Activated CD4-positive, alpha-beta T cell treated with anti-CD3 and anti-CD28 coated beads, Interleukin-10, Interleukin-2, amounts not matched to agents 100 ng/mL and 50 ng/mL, durations not matched to agents 16 hours and 8 hours (primary cell): ENCODE measurements at regions not wholly inside any gene's neighbourhood (a gene's known extent, or its start where the extent isn't known, plus 50 kb on each side); places are given as distances from the start of the nearest gene placed in this dataset.
"Not testable (repeated sequence)": the region's sequence is repeated elsewhere in the genome, so short reads cannot be mapped to it uniquely, and the experiment has no call there.

Source experiments
- DNase-seq: peaks from one replicate; pipeline ENCODE4 v3.0.0-alpha.2; 2020

DNA sequence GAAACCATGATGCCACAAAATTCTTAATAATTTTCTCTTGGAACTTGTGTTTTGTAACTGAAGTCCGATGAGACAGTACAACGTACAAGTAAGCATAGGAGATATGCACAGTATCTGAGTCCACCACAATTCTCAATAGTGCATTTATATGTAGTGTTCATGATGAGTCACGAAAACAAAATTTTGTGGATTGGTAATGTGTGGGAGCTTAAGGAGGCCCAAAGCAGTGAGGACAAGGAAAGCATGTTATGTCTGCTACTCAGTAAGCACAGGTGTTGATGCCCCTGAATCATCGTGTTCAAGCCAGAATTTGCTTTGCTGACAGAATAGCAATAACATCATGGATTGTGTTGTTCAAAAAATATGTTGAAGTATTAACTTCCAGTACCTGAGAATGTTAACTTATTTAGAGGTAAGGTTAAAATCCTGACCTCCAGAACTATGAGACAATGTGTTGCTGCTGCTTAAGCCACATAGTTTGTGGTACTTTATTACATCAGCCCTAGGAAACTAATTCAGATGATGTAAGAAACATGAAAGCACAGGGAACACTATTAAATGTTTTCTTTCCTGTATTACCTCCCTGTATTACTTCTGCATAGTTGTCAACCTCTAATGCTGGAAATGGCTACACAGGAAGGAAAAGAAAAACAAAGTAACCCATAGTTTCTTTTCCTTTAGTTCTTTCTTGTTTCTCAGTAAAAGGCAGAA lies 201.3 kb downstream of the SLITRK6 start:
- no peak for DNase-seq

DNA sequence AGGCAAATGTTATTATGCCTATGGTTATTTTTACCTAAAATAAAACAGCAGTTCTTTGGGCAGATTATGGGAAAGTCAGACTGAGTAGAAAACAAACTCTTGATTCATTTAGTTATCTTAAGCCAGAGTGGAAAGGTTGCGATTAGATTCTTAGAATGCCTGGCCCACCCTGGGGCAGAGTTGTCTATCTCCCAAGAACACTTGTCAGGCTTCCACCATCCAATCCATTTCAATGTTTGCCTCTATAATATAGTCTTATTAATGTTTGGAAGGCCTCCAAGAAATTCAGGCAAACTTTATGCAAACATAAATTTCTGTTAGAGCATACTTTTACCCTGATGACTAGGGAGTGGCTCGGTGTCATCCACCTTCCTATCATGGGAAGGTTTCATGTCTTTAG lies 207.0 kb downstream of the SLITRK6 start:
- no peak for DNase-seq

DNA sequence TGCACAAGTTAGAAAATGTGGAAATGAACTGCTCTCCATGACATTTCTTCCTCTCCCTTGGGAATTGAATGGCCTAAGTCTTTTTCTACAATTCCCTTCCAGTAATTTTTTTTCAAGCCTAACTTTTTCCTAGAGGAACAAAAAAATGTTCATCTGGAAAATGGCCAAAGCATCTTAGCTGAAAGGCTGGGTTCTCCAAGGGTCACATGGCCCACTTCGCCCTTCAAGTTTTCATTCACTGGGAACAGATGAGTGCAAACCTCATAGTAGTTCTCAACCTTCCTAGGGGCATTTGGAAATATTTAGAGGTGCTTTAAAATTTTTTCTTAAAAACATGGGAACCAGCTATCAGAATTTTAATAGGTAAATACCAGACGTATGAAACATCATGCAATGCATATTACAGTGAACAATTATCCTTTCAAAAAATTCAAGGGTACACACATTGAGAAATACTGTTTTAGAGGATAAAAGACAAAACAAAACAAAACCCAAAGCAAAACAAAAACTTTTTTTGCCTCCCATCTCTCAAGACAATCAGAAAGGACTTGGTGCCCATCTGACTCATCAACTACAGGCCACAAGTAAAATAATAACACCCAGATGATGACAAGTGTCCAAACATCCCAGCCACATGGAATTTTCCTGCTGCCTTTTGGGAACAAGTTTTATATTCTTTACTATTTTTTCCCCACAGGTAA lies 208.8 kb downstream of the SLITRK6 start:
- DNase-seq = no peak

DNA sequence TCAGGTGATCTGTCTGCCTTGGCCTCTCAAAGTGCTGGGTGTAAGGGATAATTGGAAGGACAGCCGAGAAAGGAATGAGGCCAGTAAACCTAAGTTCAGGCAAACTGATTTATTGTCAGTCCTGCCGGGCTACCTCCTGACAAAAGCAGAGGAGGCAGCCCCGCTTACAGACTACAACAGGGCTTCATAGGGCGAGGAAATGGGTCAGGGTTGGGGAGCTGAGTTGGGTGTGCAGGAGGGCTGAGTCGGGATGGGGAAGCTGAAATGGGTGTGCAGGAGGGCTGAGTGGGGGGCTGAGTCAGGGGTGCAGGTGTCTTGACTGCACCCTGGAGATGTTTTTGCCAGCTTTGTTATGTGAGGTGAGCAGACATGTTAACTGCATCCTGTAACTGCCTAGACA lies 210.2 kb downstream of the SLITRK6 start:
- DNase-seq = no peak

DNA sequence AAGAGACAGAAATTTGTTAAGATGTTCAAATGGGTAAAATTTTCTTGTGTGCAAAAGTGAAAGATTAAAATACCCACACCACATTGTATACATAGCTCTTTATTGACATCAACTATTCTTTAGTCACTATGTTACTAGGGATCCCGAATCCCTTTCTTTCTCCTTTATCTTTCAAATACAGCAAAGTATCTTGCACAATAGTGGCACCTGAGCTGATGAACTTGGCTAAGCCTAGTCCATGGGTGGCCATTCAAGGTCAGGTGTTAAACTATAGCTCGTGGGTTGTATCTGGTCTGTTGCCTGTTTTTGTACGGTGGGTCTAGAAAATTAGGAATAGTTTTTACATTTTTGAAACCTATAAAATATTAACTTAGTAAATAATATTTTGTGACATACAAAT lies 210.9 kb downstream of the SLITRK6 start:
- no peak for DNase-seq

DNA sequence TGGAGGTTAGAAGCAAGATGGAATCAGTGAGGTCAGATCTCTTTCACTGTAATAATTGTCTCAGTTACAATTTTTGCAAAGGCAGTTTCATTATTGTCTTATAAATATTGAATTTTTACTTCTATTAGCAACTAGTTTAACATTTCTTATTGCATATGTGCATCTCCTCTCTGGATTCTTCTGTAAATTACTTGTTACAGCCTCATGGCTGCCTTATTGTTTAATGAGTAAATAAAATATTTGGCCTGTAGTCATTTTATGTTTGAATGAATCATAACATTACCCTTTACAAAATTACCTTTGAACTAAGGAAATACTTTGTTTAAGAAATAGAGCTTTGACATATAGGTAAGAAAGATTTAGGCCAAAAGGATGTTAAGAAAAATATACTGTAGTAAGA lies 212.4 kb downstream of the SLITRK6 start:
- no peak for DNase-seq

DNA sequence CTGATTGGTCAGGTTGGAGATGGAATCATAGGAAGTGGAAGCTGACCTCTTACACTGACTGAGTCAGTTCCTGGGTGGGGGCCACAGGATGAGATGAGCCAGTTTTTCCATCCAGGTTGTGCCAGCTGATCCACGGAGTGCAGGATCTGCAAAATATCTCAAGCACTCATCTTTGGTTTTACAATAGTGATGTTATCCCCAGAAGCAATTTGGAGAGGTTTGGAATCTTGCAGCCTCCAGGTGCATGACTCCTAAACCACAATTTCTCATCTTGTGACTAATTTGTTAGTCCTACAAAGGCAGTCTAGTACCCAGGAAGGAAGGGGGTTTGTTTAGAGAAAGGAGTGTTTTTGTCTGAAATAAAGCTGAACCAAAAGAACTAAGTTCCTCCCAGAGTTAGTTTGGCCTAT lies 212.8 kb downstream of the SLITRK6 start:
- no peak for DNase-seq

DNA sequence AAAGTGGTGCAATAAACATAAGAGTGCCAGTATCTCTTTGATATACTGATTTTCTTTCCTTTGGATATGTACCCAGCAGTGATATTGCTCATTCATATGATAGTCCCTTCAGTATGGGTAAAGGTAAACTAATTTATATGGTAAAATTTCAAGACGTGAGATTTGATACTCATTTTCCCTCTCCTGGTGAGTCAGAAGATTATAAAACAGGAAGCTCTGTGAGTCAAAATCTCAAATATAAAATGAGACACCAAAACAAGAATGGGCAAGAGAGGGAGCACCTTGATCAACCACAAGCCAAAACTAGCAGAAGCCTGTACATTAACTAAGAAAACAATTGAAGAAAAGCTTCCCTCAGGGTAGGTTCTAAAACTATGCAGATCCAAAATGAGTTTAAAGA lies 216.3 kb downstream of the SLITRK6 start:
- no peak for DNase-seq

DNA sequence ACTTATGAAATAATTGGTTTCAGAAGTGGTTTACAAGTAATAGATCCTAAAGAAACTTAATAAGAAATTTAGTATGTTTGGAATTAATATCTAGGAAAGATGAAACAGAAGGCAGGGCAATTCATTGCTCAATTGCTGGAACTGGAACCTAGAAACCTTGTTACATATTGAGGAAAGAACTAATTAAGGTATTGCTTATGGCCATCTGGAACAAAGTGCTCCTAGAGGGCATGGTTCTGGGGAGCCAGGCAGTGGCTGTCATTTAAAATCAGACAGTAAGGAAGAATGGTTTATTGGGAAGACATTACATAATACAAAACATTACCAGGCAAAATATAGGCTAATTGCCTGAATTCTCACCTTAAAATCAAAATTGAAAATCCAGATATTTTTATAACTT lies 224.1 kb downstream of the SLITRK6 start:
- DNase-seq = no peak

DNA sequence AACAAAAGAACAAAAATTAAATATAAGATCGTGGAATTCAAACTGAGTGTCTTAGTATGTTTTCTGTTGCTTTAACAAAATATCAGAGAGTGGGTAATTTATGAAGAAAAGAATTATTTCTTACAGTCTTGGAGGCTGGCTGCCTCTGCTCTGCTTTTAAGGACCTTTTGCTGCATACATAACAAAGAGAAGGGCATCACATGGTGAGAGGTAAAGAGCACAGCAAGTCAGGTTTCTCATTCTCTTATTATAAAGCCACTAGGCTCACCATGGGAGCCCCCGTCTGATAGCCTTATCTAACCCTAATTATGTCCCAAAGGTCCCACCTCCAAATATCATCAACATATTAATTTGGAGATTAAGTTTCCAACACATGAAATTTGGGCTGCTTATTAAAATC lies 231.3 kb downstream of the SLITRK6 start:
- DNase-seq = no peak

DNA sequence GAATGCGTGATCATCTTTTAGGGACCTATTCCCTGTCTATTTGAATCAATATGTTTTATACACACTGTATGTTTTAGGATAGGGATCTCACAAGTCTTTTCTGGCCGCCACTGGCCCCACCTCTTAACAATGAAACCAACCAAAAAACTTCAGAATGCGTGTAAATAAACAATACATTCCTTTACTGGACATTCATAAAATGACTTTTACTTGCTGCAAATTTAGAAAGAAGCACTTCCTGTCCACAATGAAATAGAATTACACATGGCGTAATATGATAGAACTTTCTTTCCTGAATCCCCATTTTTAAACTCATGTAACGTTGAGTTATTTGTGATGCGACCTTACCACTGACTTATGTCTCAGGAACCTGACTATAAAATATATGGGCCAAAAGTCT lies 233.6 kb downstream of the SLITRK6 start:
- DNase-seq = no peak

DNA sequence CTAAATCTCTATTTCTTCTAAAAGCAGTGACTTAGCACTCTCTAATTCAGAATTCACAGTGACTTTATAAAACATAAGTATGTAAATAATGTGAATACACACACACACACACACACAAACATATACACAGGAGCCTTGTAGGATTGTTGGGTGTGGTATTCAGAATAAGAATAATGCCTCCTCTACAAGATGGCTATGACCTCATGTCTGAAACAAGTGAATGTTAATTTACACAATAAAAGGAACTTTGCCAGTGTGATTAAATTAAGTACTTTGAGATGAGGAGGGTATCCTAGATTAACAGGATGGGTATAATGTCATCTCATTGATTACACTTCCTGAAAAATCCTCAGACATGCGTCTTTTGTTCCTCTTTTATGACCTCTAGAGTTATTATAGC lies 234.6 kb downstream of the SLITRK6 start:
- no peak for DNase-seq

DNA sequence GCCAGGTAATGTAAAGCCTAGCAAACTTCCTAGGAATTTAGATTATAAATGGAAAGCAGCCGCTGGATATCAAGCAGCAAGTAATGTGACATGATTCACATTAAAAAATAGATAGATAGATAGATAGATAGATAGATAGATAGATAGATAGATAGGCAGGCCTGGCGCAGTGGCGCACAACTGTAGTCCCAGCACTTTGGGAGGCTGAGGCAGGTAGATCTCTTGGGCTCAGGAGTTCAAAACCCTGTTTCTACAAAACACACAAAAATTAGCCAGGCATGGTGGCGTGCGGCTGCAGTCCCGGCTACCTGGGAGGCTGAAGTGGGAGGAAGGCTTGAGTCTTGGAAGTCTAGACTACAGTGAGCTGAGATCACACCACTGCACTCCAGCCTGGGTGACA lies 236.9 kb downstream of the SLITRK6 start:
- no peak for DNase-seq

DNA sequence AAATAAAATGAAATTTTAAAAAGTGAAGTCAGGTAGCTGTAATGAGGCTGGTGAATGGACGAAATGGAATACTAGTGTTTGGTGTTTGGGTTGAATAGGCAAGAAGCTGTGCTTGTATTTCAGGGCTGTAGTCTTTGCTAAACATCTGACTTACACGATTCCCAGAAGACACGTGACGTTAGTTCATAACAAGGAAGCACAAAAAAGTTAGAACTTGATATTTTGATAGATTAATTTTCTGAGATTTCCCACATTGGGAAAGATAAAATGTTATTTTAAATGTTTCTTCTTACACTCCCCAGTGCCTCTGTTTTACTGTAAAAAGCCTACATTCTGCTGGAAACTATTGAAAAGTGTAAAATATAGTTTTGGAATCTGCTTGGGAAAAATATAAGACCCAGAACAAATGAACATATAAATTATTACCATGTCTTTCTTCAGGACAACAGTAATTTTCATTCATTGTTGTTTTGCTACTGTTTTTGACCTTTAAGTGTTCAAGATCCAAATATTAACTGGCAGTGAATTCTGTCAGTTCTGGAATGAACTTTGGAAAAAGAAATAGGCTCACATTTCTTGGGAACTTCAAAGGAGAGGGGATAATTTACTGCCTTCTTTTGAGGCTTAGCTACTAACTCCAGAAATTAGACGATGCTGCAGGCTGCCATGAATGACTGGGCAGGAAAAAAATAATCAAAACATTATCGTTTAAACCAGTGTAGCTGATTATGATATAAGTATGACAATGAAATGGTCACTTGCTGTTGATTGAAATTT lies 241.3 kb downstream of the SLITRK6 start:
- no peak for DNase-seq

DNA sequence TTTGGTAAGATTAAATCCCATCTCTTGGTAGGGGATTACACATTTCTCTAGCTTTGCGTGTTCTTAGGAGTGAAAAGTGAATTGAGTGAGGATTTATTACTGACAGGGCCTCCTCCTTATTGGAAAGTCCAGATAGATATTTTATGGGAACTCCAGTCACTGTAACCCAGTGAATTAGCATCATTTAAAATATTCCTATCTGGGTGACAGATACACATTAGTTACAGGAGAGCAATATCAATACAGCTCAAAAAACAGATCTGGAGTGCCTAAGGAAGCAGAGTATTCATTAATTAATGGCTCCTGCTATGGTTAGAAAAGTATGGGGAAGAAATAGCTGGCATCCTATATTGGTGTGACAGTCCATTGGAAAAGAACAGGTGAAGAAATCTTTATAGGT lies 248.2 kb downstream of the SLITRK6 start:
- no peak for DNase-seq

DNA sequence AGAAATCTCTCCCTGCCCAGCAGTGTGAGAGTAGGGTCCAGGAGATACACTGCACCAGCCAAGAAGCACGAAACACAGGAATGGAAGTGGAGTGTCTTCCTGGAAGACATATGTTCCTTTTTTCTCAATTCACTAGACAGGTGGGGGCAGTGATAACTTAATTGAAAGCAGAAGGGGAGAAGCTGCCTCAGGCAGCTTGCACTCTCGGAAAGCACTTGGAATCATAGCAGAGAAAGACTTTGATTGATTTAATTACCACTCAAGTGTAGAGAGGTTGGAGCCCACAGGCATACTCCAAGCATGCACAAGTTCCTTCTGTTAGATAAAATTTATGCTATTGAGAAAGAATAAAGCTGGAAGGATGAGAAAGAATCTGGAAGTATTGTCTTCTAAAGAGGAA lies 249.4 kb downstream of the SLITRK6 start:
- DNase-seq = no peak

DNA sequence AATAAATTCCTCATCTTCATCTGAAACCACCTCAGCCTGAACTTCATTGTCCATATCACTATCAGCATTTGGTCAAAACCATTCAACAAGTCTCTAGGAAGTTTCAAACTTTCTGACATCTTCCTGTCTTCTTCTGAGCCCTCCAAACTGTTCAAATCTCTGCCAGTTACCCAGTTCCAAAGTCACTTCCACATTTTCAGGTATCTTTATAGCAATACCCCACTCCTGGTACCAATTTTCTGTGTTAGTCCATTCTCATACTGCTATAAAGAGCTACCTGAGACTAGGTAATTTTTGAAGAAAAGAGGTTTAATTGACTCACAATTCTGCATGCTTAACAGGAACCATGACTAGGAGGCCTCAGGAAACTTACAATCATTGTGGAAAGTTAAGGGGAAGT lies 250.4 kb downstream of the SLITRK6 start:
- not testable (repeated sequence) for DNase-seq

DNA sequence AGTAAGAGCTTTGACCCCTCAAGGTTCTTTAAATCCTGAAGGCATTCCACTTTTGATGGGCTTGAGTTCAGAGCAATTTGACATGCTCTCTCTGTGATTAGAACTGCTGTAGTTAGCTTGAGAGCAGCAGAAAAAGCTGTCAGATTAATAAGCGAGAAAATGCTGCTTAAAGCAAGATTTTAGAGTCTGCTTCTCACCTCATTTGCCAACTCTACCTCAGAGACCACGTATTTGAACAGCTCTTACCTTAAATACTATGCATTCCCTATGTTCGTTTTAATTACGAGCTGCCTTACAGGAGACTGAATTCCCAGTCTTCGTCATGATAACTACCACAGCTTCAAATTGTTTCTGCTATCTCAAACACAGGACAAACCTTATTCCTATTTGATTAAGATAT lies 253.4 kb downstream of the SLITRK6 start:
- DNase-seq = no peak

DNA sequence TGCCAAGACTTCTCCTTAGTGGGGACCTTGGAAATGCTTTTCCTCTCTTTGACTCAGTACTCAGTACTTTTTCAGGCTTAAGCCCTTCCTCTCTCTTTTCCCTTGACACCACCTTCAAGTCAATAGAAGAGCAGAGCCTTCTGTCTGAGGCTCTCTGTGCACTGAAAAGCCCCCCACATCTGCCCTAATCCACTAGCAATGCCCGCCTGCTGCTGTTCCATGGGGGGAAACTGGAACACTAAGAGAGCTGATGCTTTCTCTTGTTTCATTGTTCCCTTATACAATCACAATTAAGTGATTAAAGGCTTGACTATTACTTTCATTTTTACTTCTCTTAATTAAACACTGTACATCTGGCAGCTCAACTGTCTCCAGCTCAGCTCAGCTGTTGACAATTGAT lies 254.5 kb downstream of the SLITRK6 start:
- DNase-seq = no peak

DNA sequence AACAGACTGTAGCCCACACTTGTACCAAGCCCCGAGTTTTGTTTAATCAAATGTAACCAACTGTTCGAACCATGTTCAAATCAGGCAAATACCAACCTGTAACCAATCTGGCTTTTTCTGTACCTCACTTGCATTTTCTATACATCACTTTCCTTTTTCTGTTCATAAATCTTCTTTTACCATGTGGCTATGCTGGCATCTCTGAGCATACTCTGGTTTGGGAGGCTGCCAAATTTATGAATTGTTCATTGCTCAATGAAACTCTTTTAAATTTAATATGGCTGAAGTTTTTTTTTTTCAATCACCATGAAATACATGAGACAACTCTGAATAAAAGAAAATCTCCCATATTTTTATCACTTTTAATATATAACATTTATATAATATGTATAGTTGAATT lies 256.1 kb downstream of the SLITRK6 start:
- DNase-seq = no peak

DNA sequence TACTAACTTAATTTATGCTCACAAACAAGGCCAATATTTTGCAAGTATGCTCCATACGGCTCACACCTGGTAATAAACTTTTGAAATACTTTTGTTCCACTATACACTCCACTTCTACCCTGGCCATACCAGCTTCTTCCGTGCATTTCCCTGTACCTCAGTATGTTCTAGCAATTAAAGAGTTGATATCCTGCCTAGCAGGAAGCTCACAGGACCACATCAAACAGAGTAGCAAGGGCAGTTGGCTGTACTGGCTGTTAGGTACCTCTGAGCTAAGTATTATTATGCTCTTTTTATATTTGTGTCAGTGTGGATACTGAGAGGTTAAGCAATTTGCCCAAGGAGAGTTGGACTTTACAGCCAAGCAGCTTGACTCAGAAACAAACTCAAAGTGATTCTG lies 257.7 kb downstream of the SLITRK6 start:
- no peak for DNase-seq

DNA sequence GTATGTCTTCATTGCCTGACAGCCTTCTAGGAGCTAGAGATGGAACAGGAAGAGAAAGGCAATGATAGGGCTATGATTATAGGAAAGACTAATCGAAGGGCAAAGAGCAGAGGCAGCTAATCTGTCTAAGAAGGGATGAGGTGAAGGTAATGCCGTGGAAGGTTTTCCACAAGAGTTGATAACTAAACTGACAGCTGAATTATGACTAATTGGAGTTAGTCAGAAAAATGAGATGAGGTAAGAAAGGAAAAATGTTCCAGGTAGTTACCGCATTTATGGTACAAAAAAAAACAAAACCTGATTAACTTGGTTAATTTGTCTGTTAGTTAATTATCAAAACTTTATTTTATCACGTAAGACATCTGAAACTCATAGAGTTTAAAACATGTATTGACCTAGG lies 260.3 kb downstream of the SLITRK6 start:
- no peak for DNase-seq

DNA sequence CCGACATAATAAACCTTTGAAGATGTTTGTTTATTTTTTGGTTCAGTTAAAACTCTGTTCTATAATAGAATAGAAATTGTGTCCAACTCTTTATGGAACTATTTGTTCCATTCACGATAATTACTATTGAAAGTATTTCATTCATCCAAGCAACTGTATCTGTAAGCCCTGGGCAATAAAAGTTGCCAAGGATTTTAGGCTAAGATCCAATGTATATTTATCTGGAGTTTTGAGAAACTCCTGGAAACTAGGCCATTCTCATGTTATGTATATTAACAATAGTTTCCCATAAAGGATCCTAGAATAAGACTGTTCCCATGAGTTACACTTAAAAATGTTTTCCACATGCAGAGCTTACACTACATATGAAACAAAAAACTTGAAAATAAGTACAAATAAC lies 261.6 kb downstream of the SLITRK6 start:
- DNase-seq = no peak

DNA sequence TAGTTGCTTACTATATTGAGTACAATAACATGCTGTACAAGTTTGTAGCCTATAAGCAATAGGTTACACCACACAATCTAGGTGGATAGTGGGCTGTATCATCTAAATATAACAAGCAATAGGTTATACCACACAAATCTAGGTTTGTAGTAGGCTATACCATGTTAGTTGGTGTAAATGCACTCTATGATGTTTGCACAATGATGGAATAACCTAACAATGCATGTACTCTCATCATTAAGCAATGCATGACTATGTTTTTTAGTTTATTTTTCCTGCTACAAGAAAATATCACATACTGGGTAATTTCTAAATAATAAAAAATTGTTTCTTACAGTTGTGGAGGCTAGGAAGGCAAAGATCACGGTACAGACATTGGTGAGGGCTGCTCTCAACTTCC lies 262.5 kb downstream of the SLITRK6 start:
- DNase-seq = no peak
